ENCODE measurements at regions not wholly inside any gene's neighbourhood (a gene's known extent, or its start where the extent isn't known, plus 50 kb on each side); places are given as distances from the start of the nearest gene placed in this dataset.

- H3K36me3 ChIP-seq (ENCODE audit: insufficient read depth, low read length) = no peaks in the 10 kb centered on the region
- no peak for TF ChIP-seq EZH2 (IDR thresholded peaks at IDR 0.05)
- TF ChIP-seq FOXP2 (optimal IDR thresholded peaks at IDR 0.05; ENCODE audit: control extremely low read depth, extremely low read length, insufficient read depth) = no peak
- no peak for TF ChIP-seq POLR2AphosphoS5 (IDR thresholded peaks at IDR 0.05; ENCODE audit: borderline replicate concordance, low read depth, low read length)
- H3K27ac ChIP-seq = no peak overlapping the region
- no peaks in the 10 kb centered on the region for H3K9me3 ChIP-seq (ENCODE audit: low read depth, low read length)
- H3K4me3 ChIP-seq = no peak overlapping the region
- no peak for DNase-seq (ENCODE audit: low read depth, low spot score)
- H3K9ac ChIP-seq (ENCODE audit: insufficient read length) = no peak overlapping the region
Observed at GRCh38 chr4:140316799-140317198, 56.6 kb upstream of the SCOC start.

- Histone ChIP-seq H3K4me3 (no peak overlapping the region), H3K27ac (no peak overlapping the region)
- no peak for DNase-seq (ENCODE audit: low read depth, low spot score)
Observed at GRCh38 chr4:140315970-140316369, 57.5 kb upstream of the SCOC start.

GRCh38 chr4:140315438-140315837, 58.0 kb upstream of the SCOC start:
- Histone ChIP-seq H3K9ac (ENCODE audit: insufficient read length) (no peak overlapping the region), H3K36me3 (ENCODE audit: insufficient read depth, low read length) (no peaks in the 10 kb centered on the region), H3K27ac (no peak overlapping the region), H3K9me3 (ENCODE audit: low read depth, low read length) (no peaks in the 10 kb centered on the region), H3K4me3 (no peak overlapping the region)
- no peak for TF ChIP-seq FOXP2 (optimal IDR thresholded peaks at IDR 0.05; ENCODE audit: control extremely low read depth, extremely low read length, insufficient read depth)
- no peak for TF ChIP-seq POLR2AphosphoS5 (IDR thresholded peaks at IDR 0.05; ENCODE audit: borderline replicate concordance, low read depth, low read length)
- no peak for TF ChIP-seq EZH2 (IDR thresholded peaks at IDR 0.05)
- no peak for DNase-seq (ENCODE audit: low read depth, low spot score)

More at GRCh38 chr4:140315970-140316369, 57.5 kb upstream of the SCOC start:
- Histone ChIP-seq H3K9ac (ENCODE audit: insufficient read length) (no peak overlapping the region), H3K9me3 (ENCODE audit: low read depth, low read length) (no peaks in the 10 kb centered on the region), H3K36me3 (ENCODE audit: insufficient read depth, low read length) (no peaks in the 10 kb centered on the region)
- TF ChIP-seq POLR2AphosphoS5 (IDR thresholded peaks at IDR 0.05; ENCODE audit: borderline replicate concordance, low read depth, low read length) (no peak), EZH2 (IDR thresholded peaks at IDR 0.05) (no peak), FOXP2 (optimal IDR thresholded peaks at IDR 0.05; ENCODE audit: control extremely low read depth, extremely low read length, insufficient read depth) (no peak)

- Histone ChIP-seq H3K27ac (no peak overlapping the region), H3K9ac (ENCODE audit: insufficient read length) (no peak overlapping the region), H3K4me3 (no peak overlapping the region), H3K9me3 (ENCODE audit: low read depth, low read length) (no peaks in the 10 kb centered on the region), H3K36me3 (ENCODE audit: insufficient read depth, low read length) (no peaks in the 10 kb centered on the region)
- no peak for TF ChIP-seq FOXP2 (optimal IDR thresholded peaks at IDR 0.05; ENCODE audit: control extremely low read depth, extremely low read length, insufficient read depth)
- no peak for TF ChIP-seq POLR2AphosphoS5 (IDR thresholded peaks at IDR 0.05; ENCODE audit: borderline replicate concordance, low read depth, low read length)
- no peak for TF ChIP-seq EZH2 (IDR thresholded peaks at IDR 0.05)
- DNase-seq (ENCODE audit: low read depth, low spot score) = no peak
Observed at GRCh38 chr4:140315019-140315418, 58.4 kb upstream of the SCOC start.

DNA sequence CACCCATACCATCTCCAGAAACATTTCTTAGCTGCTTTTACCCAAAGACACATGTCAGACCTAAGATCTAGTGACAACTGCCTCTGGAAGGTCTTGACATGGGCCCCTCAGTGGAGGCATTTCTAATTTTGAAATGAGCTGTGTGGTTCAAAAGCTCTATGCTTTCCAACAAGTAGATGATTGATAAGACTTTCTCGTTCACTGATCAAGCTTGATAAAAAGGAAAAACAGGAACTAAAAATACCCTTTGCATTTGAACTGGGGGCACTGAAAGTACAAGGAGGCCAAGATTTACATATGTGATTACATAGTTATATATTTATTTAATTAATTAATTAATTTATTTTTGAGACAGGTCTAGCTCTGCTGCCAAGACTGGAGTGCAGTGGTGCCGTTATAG, 61.3 kb upstream of the SCOC start:
- no peak for DNase-seq (ENCODE audit: low read depth, low spot score)
- no peak overlapping the region for H3K27ac ChIP-seq
- TF ChIP-seq POLR2AphosphoS5 (IDR thresholded peaks at IDR 0.05; ENCODE audit: borderline replicate concordance, low read depth, low read length) = no peak
- no peak for TF ChIP-seq EZH2 (IDR thresholded peaks at IDR 0.05)
- TF ChIP-seq FOXP2 (optimal IDR thresholded peaks at IDR 0.05; ENCODE audit: control extremely low read depth, extremely low read length, insufficient read depth) = no peak
- H3K4me3 ChIP-seq = no peak overlapping the region
- no peaks in the 10 kb centered on the region for H3K36me3 ChIP-seq (ENCODE audit: insufficient read depth, low read length)
- no peak overlapping the region for H3K9ac ChIP-seq (ENCODE audit: insufficient read length)
- no peaks in the 10 kb centered on the region for H3K9me3 ChIP-seq (ENCODE audit: low read depth, low read length)

- Histone ChIP-seq H3K9me3 (ENCODE audit: low read depth, low read length) (no peaks in the 10 kb centered on the region), H3K36me3 (ENCODE audit: insufficient read depth, low read length) (no peaks in the 10 kb centered on the region), H3K9ac (ENCODE audit: insufficient read length) (no peak overlapping the region), H3K4me3 (no peak overlapping the region), H3K27ac (no peak overlapping the region)
- no peak for TF ChIP-seq EZH2 (IDR thresholded peaks at IDR 0.05)
- no peak for TF ChIP-seq POLR2AphosphoS5 (IDR thresholded peaks at IDR 0.05; ENCODE audit: borderline replicate concordance, low read depth, low read length)
- no peak for TF ChIP-seq FOXP2 (optimal IDR thresholded peaks at IDR 0.05; ENCODE audit: control extremely low read depth, extremely low read length, insufficient read depth)
- no peak for DNase-seq (ENCODE audit: low read depth, low spot score)
Observed at GRCh38 chr4:140311257-140311835, 62.1 kb upstream of the SCOC start.

DNA sequence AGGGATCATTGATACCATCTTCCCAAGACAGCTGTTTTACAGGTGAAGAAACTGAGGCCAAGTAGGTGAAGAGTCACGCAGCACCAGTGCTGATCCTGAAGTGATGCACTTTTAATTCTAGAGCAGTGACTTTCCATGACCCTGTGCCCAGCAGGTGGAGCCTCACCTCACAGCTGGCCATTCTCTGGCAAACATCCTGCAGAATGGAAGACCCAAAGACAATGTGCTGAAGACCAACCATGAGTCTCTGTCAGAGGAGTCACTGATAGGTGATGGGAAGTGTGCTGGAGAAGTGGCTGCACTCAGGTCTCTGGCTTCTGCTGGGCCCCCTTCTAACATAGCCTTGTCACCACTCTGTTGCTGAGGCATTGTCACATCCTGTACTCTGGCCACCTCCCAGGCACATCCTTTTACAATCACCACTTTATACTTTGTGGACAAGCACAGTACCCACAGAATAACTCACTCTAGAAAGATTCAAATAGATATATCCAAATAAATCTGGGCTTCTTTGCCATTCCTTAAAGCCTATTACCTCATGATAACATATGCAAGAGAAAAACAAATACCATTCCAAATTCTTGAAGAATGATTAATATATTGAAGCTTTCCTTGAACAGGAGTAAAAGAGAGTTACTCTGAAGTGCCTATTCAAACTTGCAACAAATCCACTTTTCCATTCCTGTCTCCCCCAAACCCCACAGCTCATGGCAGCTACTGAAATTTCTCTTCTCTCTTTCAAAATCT, 64.1 kb upstream of the SCOC start:
- no peak for DNase-seq (ENCODE audit: low read depth, low spot score)

DNA sequence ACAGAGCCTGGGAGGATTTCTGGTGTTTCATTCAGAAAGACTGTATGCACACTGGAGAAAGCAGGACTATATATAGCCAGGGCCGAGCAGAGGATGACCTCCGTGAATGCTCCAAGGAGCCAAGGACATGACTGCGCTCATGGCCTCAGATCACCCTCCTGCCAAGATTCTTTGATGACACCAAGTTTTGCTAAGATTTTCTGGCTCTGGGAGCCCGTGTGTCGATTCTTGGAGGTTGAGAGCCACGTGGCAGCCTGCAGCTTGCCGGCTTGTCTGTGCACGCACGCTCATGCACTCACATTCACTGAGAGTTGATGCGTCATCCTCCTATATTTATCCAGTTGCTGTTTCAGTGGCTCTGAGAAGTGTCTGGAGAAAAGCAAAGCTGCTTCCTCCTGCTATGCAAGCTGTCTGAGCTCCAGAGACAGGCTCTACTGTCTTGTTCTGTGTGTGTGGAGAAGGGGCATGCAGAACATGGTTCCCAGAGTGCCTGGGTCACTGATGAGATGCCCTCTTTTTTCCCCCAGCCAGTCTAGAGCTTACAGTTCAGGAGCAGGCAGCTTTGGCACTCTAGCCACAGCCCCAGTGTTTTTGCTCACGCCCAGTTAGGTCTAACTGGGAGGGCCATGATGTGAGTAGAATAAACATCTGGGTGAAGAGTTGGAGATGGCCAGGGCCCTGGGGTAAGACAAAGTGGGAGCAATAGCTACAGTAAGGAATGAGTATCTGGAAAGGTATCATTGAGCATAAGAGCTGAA, 64.9 kb upstream of the SCOC start:
- Histone ChIP-seq H3K27ac (no peak overlapping the region), H3K36me3 (ENCODE audit: insufficient read depth, low read length) (no peaks in the 10 kb centered on the region), H3K9me3 (ENCODE audit: low read depth, low read length) (no peaks in the 10 kb centered on the region), H3K9ac (ENCODE audit: insufficient read length) (no peak overlapping the region), H3K4me3 (no peak overlapping the region)
- DNase-seq (ENCODE audit: low read depth, low spot score) = no peak
- TF ChIP-seq EZH2 (IDR thresholded peaks at IDR 0.05) = no peak
- TF ChIP-seq FOXP2 (optimal IDR thresholded peaks at IDR 0.05; ENCODE audit: control extremely low read depth, extremely low read length, insufficient read depth) = no peak
- TF ChIP-seq POLR2AphosphoS5 (IDR thresholded peaks at IDR 0.05; ENCODE audit: borderline replicate concordance, low read depth, low read length) = no peak

More for the DNA sequence above, 64.1 kb upstream of the SCOC start:
- TF ChIP-seq FOXP2 (optimal IDR thresholded peaks at IDR 0.05; ENCODE audit: control extremely low read depth, extremely low read length, insufficient read depth) (no peak), POLR2AphosphoS5 (IDR thresholded peaks at IDR 0.05; ENCODE audit: borderline replicate concordance, low read depth, low read length) (no peak), EZH2 (IDR thresholded peaks at IDR 0.05) (no peak)
- H3K9ac ChIP-seq (ENCODE audit: insufficient read length) = no peak overlapping the region
- no peaks in the 10 kb centered on the region for H3K9me3 ChIP-seq (ENCODE audit: low read depth, low read length)
- H3K4me3 ChIP-seq = no peak overlapping the region
- no peak overlapping the region for H3K27ac ChIP-seq
- no peaks in the 10 kb centered on the region for H3K36me3 ChIP-seq (ENCODE audit: insufficient read depth, low read length)

Measured in SK-N-MC (cell line).